ENCODE measurements at regions not wholly inside any gene's neighbourhood (a gene's known extent, or its start where the extent isn't known, plus 50 kb on each side); places are given as distances from the start of the nearest gene placed in this dataset.
"Not testable (repeated sequence)": the region's sequence is repeated elsewhere in the genome, so short reads cannot be mapped to it uniquely, and the experiment has no call there.

- Histone ChIP-seq H3K36me3 (ENCODE audit: control insufficient read depth, insufficient read depth, low read length) (peaks cover 7% of the 10 kb centered on the region), H3K27me3 (ENCODE audit: control insufficient read depth, insufficient read depth, low read length) (no peaks in the 10 kb centered on the region), H3K4me3 (ENCODE audit: low read depth, low read length) (no peak overlapping the region)
- TF ChIP-seq CTCF (IDR thresholded peaks at IDR 0.05; ENCODE audit: insufficient read depth, low read length, severe bottlenecking) = no peak
- DNase-seq (ENCODE audit: low read depth) (no peak), FAIRE-seq (no peak)
These were observed 409.2 kb upstream of the AMELY start for GRCh38 chrY:7320751-7321150.

GRCh38 chrY:7320171-7320570, 408.6 kb upstream of the AMELY start:
- not testable (repeated sequence) for H3K27me3 ChIP-seq (ENCODE audit: control insufficient read depth, insufficient read depth, low read length); FAIRE-seq; H3K36me3 ChIP-seq (ENCODE audit: control insufficient read depth, insufficient read depth, low read length); H3K4me3 ChIP-seq (ENCODE audit: low read depth, low read length); DNase-seq (ENCODE audit: low read depth)

- FAIRE-seq = no peak
- H3K36me3 ChIP-seq (ENCODE audit: control insufficient read depth, insufficient read depth, low read length) = peaks cover 7% of the 10 kb centered on the region
These were observed 406.6 kb upstream of the AMELY start for GRCh38 chrY:7318122-7318521.

GRCh38 chrY:7317571-7317970, 406.0 kb upstream of the AMELY start:
- DNase-seq (ENCODE audit: low read depth) = no peak
- TF ChIP-seq CTCF (IDR thresholded peaks at IDR 0.05; ENCODE audit: insufficient read depth, low read length, severe bottlenecking) = no peak

More at GRCh38 chrY:7318122-7318521, 406.6 kb upstream of the AMELY start:
- TF ChIP-seq CTCF (IDR thresholded peaks at IDR 0.05; ENCODE audit: insufficient read depth, low read length, severe bottlenecking) = no peak
- no peak for DNase-seq (ENCODE audit: low read depth)
- no peaks in the 10 kb centered on the region for H3K27me3 ChIP-seq (ENCODE audit: control insufficient read depth, insufficient read depth, low read length)
- H3K4me3 ChIP-seq (ENCODE audit: low read depth, low read length) = no peak overlapping the region

GRCh38 chrY:7310482-7311269, 399.1 kb upstream of the AMELY start:
- H3K36me3 ChIP-seq (ENCODE audit: control insufficient read depth, insufficient read depth, low read length) = peaks cover 5% of the 10 kb centered on the region
- DNase-seq (ENCODE audit: low read depth) = peak; percentile 1

More at GRCh38 chrY:7317571-7317970, 406.0 kb upstream of the AMELY start:
- no peaks in the 10 kb centered on the region for H3K27me3 ChIP-seq (ENCODE audit: control insufficient read depth, insufficient read depth, low read length)
- H3K4me3 ChIP-seq (ENCODE audit: low read depth, low read length) = no peak overlapping the region
- peaks cover 7% of the 10 kb centered on the region for H3K36me3 ChIP-seq (ENCODE audit: control insufficient read depth, insufficient read depth, low read length)
- no peak for FAIRE-seq

GRCh38 chrY:7308816-7309215, 397.3 kb upstream of the AMELY start:
- H3K36me3 ChIP-seq (ENCODE audit: control insufficient read depth, insufficient read depth, low read length) = peaks cover 8% of the 10 kb centered on the region
- TF ChIP-seq CTCF (IDR thresholded peaks at IDR 0.05; ENCODE audit: insufficient read depth, low read length, severe bottlenecking) = no peak
- H3K4me3 ChIP-seq (ENCODE audit: low read depth, low read length) = no peak overlapping the region
- H3K27me3 ChIP-seq (ENCODE audit: control insufficient read depth, insufficient read depth, low read length) = no peaks in the 10 kb centered on the region
- FAIRE-seq (no peak), DNase-seq (ENCODE audit: low read depth) (no peak)

More at GRCh38 chrY:7310482-7311269, 399.1 kb upstream of the AMELY start:
- no peak overlapping the region for H3K4me3 ChIP-seq (ENCODE audit: low read depth, low read length)
- no peak for FAIRE-seq
- no peak for TF ChIP-seq CTCF (IDR thresholded peaks at IDR 0.05; ENCODE audit: insufficient read depth, low read length, severe bottlenecking)
- no peaks in the 10 kb centered on the region for H3K27me3 ChIP-seq (ENCODE audit: control insufficient read depth, insufficient read depth, low read length)

Data from bronchial epithelial cell (primary cell).